GM11168 (cell line): ENCODE measurements at regions not wholly inside any gene's neighbourhood (a gene's known extent, or its start where the extent isn't known, plus 50 kb on each side); places are given as distances from the start of the nearest gene placed in this dataset.

ENCODE experiments used
- in situ Hi-C: fragments of 300-500 bp; cut with MboI; formaldehyde crosslinking; loops from one replicate; pipeline ENCODE4 v1.12.0; 2022; ENCODE audit warnings: low sequenced_read_pairs; ENCODE audit not compliant: unreplicated experiment

DNA sequence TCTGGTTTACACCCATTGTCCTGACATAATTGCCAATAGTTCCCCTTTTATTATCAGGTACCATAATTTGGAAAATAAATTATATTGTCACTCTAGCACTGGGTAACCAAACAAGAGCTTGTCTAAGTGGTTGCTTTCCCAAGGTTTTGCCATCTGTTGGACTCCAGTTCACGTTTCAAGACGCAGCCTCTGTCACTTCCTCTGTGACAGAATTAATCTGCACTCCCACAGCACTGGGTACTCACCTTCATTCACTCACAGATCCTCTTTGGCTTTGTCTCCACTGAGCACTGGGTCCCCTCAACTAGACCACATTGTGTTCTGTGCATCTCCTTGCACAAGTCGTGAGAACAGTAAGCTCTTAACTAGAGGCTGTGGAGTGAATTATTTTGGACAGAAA, 123.6 kb upstream of the JUN start:
- in situ Hi-C loops, result no loop called here

DNA sequence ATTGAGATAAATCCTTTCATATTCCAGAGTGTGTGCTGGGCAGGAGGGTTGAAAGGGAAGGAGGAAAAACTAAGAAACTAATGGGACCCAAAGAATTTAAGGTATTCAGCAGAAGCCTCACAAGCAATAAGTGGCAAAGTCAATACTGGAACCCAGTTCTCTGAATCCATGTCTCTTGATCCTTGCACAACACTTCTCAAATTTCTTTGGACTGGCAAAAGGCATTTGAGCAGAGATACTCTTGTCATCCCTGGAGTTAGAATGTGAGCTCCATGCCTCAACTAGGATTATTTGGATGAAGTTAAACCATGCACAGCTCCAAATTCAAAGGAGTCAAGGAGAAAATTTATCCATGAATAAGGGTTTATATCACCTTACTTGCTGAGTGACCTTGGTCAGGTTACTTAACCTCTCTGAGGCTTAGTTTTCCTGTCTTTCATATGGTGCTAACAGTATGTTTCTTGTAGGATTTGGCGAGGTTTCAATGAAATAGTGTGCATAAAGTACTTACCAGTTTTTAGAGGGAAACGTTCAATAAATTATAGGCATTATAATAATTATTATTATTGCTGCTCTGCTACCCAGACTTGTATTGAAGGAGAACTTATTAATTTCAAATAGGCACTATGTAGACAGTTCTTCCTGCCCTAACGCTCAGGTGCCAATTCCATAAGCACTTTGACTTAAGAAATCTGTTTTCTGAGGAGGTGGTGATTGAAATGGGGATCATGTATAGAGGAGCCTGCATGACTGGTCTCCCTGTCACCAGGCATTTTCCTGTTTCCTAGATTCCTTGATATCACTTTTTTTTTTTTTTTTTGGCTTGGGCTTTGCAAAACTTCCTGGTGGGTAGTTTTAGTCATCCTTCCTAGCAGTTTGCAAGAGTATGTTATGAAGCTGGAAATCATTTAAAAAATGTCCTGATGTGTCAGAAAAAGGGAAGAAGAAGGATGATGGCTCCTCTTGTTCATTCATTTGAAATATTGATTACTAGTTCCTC, 125.0 kb upstream of the JUN start:
- in situ Hi-C loops, result no loop called here

DNA sequence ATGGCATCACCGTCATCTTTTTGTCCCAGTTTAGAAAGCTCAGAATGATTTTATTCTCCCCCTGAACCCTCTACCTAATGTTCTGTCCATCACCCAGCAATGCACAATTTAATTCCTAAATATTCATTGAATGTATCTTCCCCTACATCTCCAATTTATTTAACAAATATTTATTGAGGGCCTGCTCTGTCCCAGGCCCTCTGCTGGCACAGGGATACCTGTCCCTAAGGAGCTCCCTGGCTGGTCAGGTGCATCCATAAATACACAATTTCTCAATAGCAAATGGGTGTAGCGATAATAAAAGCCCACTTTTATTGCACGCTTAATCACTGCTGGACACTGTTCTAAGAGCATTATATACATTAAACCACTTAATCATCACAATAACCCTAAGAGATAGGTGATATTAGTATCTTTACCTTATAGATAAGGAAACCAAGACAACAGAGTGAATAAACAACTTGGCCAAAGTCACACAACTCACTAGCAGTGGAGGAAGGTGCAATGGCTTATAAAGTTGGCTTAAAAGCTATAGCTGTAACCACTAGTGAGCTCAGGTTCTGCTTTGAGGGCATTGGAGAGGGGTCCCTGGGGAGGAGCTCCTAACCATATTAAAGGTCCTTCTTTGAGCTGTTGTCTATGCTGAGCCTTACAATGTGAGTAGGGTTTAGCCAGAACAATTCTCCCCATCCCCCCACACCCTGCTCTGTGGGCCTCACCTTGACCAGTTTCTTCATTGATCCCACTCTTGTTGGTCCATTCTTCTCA, 126.3 kb upstream of the JUN start:
- in situ Hi-C loops, result no loop called here

DNA sequence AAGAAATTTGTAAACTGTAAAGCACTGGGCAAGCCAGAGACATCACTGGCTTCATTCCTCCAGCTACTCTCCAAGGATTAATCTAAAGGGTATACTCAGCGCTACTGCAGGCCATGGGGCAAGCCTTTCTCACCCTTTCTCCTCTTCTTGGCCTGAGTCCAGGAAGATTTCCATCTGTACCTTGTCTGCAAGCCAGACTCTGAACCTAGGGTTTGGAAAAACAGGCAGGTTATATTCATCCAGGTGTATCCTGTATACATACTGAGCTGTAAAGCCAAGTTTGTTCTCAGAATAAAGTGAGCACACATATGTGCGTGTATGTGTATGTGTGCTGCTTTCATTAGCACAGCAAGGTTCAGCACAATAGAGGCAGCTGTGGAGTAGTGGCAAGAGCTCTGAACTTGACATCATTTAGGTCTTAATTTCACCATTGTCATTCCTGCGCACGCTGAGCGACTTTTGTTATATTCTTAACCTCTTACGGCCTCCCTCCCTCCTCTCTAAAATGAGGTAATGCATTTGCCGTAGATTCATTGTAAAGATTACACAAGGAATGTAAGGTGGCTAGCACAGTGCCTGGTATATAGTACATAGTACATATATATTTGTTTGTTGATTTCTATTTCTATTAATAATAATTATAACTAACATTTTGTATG, 128.1 kb upstream of the JUN start:
- in situ Hi-C loops, result no loop called here

DNA sequence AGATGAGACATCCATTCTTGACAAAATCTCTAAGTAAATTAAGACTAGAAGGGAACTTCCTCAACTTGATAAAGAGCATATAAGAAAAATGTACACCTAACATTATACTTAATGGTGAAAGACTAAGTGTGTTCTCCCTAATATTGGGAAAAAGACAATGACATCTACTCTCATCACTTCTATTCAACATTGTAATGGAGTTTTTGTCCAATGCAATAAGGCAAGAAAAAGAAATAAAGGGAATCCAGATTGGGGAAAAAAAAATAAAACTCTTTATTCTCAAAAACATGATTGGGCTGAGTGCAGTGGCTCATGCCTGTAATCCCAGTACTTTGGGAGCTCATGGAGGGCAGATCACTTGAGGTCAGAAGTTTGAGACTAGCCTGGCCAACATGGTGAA, 131.1 kb upstream of the JUN start:
- in situ Hi-C loops, result no loop called here

DNA sequence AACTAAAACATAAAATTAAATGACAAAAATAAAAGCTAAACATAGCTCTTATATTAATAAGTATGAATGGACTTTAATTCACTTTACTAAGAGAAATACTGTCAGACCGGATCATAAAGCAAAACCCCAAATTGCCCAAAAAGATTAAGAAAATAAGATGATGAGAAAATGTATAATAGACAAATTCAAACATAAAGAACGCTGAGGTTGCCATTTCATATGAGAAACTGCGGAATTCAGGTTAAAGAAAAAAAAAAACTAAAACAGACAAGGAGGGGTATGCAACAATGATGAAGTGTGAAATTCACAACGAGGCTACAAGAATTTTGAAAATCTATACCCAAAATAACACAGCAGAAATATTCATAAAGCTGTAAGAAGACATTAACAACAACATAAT, 133.6 kb upstream of the JUN start:
- in situ Hi-C loops, result no loop called here

DNA sequence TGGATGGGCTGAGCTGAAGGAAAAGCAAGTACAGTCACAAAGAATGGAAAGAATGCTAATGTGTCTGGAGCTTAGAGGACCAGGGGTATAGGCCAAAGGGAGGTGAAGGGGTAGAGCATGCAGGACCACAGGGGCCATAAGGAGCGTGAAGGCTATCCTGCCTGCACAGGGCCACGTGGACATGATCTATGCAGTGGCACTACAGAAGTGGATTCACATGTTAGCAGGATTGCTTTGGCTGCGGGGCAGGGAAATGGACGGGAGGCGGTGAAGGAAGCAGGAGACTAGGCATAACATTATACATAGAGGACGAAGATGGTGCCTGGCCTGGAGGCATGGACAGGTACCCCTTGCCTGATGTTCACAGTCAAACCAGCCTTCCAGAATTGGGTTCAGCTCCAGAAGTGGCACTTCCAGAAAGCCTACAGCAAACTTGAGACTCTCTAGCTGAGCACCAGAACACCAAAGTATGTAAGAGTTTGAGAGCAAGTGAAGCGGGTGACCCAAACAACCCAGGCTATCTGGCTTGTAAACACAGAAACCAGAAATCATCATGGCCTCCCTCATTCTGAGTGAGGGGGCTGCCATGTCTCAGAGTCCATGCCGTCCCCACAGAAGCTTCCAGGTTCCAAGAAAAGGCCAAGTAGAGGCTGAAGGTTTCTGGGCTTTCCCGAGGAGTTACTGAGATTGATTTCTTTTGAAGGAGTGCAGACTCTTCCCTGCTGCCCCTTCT, 135.5 kb upstream of the JUN start:
- in situ Hi-C loops, result no loop called here

DNA sequence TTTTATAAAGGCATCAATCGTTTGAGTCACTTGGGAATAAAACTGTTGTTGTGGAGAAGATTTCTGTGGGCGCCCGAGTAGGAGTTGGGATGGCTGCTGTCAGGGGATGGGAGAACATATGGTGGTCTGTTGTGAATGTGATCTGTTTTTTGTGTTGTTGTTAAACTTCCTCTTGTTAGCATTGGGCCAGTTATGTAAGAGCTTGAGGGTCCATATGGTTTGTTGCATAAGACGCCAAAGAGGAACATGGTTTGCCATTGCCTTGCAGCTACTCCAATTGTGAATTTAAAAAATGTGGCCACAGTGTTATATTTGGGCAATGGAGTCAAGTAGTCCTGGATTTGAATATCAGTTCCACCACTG, 136.1 kb upstream of the JUN start:
- in situ Hi-C loops, result no loop called here

DNA sequence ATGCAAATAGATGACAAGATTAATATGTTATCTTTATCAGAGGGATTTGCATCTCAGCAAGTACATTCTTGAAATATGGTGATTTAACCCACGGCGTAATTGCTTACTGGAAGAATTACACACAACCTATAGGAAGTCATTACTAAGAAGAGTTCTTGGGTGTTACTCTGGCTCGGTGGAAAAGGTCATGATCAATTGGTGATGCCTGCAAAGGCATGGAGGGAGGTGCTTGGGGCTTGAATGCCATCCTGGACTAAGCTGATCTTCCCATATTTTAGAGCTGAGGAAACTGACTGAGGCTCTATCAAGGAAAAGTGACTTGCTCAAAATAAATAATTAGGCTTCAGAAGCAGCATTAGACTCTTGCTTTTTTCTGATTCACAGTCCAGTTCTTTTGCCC, 137.5 kb upstream of the JUN start:
- in situ Hi-C loops, result no loop called here

DNA sequence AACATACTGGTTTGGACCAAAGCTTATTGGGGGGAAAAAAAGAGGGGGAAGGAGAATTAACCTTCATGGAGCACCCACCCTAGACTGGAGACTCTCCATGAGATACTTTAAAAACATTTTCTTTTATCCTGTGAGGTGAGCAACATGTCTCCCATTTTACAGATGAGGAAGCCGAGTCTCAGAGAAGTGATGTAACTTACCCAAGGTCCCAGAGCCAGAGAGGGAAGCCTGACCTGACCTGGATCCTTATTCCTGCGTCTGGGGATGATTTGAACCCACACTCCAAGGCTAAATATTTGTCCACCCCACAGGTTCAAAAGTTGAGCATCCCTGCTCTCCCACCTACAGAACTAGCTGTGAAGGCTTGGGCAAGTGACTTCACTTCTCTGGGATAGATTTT, 137.9 kb upstream of the JUN start:
- in situ Hi-C loops, result no loop called here

DNA sequence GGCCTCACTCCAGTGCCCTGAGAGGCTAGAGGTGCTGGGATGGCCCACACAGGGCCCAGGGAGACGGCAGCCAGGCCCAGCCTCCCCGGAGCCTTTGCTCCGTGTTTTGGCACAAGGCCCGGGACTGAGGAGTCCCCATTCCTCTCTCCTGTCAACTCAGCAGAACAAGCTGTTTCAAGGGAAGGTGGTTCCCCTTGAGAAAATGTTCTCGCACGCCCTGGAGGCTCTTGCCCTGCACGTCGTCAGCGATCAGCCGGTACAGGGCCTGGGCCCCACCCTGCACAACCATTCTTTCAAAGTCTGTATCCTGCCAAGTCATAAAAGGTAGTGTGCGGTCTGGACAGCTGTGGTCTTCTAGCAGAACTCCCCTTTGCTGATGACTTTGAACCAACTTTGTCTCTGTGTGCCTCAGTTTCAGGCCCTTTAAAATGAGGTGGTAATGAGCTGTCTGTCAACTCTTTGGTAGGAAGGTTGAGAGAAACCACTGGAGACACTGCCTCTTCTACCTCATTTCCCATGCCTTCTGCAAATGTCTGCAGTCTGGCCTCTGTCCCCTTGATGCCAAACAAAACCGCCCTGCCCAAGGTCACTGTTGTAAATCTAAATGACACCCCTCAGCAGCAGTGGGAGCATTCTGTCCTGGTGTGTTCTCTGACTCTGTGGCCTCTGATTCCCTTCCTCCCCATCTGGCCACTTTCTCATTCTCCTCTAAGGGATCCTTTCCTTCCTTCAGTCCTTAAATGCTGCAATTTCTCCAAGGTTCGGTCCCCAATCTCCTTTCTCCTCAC, 138.6 kb upstream of the JUN start:
- in situ Hi-C loops, result no loop called here

DNA sequence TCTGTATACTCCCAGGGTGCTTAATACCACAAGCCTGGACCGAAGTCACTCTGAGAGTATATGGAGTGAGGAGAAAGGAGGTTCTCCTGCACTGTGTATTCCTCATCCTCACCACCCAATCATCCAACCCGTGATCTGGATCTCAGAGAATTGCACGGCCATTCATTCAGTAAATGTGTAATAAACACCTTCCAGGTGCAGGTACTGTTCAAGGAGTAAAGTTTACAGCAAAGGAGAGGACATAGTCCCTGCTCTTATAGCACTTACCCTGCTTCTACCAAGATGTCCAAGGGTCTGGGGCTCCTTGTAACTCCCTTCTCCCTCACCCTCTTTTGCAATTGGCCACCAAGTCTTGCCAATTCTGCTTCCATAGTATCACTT, 139.2 kb upstream of the JUN start:
- in situ Hi-C loops, result no loop called here

DNA sequence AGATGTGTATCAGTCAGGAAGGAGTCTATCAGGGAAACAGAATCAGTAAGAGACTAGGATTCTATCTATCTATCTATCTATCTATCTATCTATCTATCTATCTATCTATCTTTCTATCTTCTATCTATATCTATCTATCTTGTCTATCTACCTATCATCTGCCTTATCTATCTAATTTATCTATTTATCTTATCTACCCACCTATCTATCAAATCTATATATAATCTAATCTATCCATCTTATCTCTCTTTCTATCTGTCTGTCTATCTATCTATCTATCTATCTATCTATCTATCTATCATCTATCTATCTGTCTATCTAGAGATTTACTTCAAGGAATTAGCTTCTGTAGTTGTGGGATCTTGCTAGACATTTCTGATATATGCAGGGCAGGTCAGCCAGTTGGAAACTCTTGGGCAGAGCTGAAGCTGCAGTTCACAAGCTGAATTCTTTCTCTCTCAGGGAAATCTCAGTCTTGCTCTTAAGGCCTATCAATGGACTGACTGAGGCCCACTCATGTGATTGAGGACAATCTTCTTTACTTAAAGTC, 140.2 kb upstream of the JUN start:
- in situ Hi-C loops, result no loop called here

DNA sequence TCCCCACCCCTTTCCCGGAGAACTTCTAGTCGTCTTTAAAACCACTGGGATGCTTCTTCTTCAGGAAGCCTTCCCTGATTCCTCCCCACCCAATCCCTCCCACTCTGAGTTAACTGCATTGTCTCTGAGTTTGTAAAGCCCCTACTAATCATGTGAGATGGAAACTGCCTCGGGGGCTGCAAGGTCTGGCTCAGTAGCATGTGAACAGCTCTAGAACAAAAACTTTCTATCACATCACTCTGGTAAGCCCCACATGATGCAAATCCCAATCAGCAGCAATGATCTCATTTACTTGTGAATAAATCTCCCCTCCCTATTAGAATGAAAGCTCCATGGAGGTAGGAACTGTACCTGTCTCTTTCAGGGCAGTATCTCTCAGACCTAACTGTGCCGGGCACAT, 141.0 kb upstream of the JUN start:
- in situ Hi-C loops, result no loop called here

DNA sequence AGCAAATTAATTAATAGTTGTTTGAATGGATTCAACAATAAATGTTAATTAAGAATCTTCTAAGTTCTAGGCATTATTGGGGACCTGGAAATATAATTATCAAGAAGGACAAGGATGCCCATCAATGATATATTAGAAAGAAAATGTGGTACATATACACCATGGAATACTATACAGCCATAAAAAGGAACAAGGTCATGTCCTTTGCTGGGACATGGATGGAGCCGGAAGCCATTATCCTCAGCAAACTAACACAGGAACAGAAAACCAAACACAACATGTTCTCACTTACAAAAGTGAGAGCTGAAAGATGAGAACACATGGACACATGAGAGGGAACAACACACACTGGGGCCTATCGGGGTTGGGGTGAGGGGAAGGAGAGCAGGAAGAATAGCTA, 141.4 kb upstream of the JUN start:
- in situ Hi-C loops, result no loop called here

DNA sequence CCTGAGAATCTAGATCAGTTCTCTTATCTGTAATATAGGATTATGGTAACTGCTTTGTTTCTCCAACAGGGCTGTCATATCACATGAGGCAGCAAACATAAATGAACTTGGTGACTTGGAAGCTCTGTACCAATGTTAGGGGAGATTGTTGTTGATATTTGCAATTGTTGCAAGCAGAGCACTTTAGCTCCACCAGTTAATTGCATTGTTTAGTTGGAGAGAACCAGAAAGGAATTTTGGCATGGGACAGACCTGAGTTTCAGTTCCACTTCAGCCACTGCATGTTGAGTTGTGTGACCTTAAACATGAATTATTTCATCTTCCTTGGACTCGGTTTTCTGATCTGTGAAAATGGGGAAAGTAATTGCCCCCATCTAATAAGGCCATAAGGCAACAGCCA, 142.3 kb upstream of the JUN start:
- in situ Hi-C loops, result no loop called here

DNA sequence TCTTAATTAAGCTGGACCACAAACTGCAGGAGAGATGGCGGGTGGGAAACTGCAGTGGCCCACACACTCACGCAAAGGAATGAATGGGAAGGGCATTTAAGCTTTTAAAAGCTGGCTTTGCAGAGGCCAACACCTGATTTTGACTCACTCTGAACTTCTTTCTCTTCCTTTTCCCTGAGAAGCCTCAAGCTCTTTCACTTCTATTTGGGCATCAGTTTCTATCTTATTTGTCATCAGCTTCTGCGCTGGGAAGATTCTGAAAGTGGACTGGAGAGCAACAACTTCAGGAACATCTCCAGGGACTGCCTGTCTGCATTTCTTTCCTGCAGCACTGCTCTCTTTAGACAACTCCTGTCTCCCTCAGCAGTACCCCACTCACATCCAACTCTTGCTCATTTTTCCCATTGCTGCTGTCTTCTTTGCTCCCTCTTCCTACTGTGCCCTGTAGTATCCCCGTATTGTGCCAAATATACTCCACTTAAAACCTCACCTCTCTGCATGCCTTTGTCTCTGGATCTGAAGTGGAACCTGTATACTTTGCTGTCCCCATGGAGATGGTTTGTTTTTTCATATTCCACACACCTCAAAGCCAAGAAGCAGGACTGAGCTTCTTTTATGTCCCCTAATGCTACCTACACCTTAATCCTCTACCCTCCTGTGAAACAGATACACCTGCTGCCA, 143.3 kb upstream of the JUN start:
- in situ Hi-C loops, result no loop called here

DNA sequence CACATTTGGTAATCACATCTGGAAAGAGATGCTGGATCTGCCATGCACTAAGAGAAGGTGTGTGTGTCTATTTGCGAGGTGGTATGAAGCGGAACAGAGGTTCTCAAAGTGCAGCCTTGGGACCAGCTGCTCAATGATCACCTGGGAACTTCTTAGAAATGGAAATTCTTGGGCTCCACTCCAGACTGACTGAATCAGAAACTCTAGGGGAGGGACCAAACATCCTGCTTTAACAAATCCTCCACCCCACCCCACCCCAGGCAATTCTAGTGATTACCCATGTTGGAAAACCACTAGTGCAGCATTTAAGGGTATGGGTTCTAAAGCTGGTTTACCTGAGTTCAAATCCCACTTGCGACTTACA, 143.9 kb upstream of the JUN start:
- in situ Hi-C loops, result no loop called here

DNA sequence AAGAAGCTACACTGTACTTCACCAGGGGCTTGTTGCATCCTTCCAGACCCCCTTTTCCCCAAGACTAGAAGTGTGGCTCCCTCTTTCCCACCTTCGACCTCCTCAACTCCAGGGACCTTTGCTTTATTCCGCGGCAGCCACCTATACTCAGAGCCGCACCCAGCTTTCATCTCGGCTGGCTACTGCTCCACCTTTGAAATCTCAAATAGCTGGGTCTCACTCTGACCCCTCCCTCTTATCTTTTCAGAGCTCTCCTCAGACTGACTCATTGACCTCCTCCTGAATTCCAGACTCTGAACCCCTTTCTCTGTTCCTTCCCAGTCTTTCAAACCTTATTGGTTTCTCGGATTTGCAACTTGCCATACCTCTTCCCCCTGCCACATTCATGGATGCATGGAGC, 144.7 kb upstream of the JUN start:
- in situ Hi-C loops, result no loop called here
